ENCODE measurements at regions not wholly inside any gene's neighbourhood (a gene's known extent, or its start where the extent isn't known, plus 50 kb on each side); places are given as distances from the start of the nearest gene placed in this dataset.
"Not testable (repeated sequence)": the region's sequence is repeated elsewhere in the genome, so short reads cannot be mapped to it uniquely, and the experiment has no call there.

- DNase-seq = no peak
Measured at GRCh38 chr2:83364264-83364663, 1094.8 kb downstream of the SUCLG1 start.

- DNase-seq = not testable (repeated sequence)
Measured at GRCh38 chr2:83363138-83363537, 1095.9 kb downstream of the SUCLG1 start.

GRCh38 chr2:83359336-83359735 is 1099.7 kb downstream of the SUCLG1 start:
- no peak for DNase-seq

- no peak for DNase-seq
Measured at GRCh38 chr2:83342860-83343329, 1116.2 kb downstream of the SUCLG1 start.

- no peak for DNase-seq
Measured at GRCh38 chr2:83340424-83340823, 1118.7 kb downstream of the SUCLG1 start.

- DNase-seq = not testable (repeated sequence)
Measured at GRCh38 chr2:83339942-83340341, 1119.1 kb downstream of the SUCLG1 start.

GRCh38 chr2:83331810-83332209 is 1127.3 kb downstream of the SUCLG1 start:
- DNase-seq = no peak

- no peak for DNase-seq
Measured at GRCh38 chr2:83323038-83323437, 1136.0 kb downstream of the SUCLG1 start.

- no peak for DNase-seq
Measured at GRCh38 chr2:83320053-83320452, 1139.0 kb downstream of the SUCLG1 start.

- DNase-seq = no peak
Measured at GRCh38 chr2:83305758-83306378, 1153.2 kb downstream of the SUCLG1 start.

- no peak for DNase-seq
Measured at GRCh38 chr2:83291083-83291482, 1168.0 kb downstream of the SUCLG1 start.

GRCh38 chr2:83282841-83283240 is 1176.2 kb downstream of the SUCLG1 start:
- no peak for DNase-seq

- no peak for DNase-seq
Measured at GRCh38 chr2:83282043-83282795, 1176.9 kb downstream of the SUCLG1 start.

GRCh38 chr2:83280391-83280790 is 1178.7 kb downstream of the SUCLG1 start:
- DNase-seq = no peak

- DNase-seq = no peak
Measured at GRCh38 chr2:83273322-83273721, 1185.8 kb downstream of the SUCLG1 start.

- no peak for DNase-seq
Measured at GRCh38 chr2:83261591-83262136, 1197.4 kb downstream of the SUCLG1 start.

GRCh38 chr2:83253848-83254247 is 1205.2 kb downstream of the SUCLG1 start:
- no peak for DNase-seq

- DNase-seq = no peak
Measured at GRCh38 chr2:83251321-83251872, 1207.7 kb downstream of the SUCLG1 start.

- DNase-seq = not testable (repeated sequence)
Measured at GRCh38 chr2:83245806-83246537, 1213.1 kb downstream of the SUCLG1 start.

- DNase-seq = no peak
Measured at GRCh38 chr2:83240611-83241010, 1218.5 kb downstream of the SUCLG1 start.

GRCh38 chr2:83238111-83238510 is 1221.0 kb downstream of the SUCLG1 start:
- DNase-seq = no peak

GRCh38 chr2:83234246-83234645 is 1224.8 kb downstream of the SUCLG1 start:
- DNase-seq = no peak

- no peak for DNase-seq
Measured at GRCh38 chr2:83233781-83234180, 1225.3 kb downstream of the SUCLG1 start.

Data from DMS79 treated with DMSO at 0.1 percent for 48 hours (cell line).